BJ (cell line): ENCODE measurements at regions not wholly inside any gene's neighbourhood (a gene's known extent, or its start where the extent isn't known, plus 50 kb on each side); places are given as distances from the start of the nearest gene placed in this dataset.

Experiments used
- CTCF ChIA-PET: fragments of 350-600 bp; formaldehyde crosslinking; extraction: SDS; loops from one replicate; lab custom pipeline; 2021; ENCODE audit warnings: antibody characterized with exemption, inconsistent platforms; lab: Yijun Ruan, JAX
- POLR2A ChIA-PET: fragments of 300-600 bp; sonication (Branson Sonifier 250); formaldehyde crosslinking; extraction: SDS; loops from one replicate; lab custom pipeline; 2021; ENCODE audit warnings: antibody characterized with exemption; lab: Charles Lee
- DNase-seq: peaks from one replicate; pipeline ENCODE4 v3.0.0-alpha.2; 2011; ENCODE audit warnings: low read depth
- H3K27me3 ChIP-seq: 2 replicates; pipeline ENCODE4 v1.6.0; 2011; ENCODE audit warnings: low read length; ENCODE audit not compliant: control insufficient read depth, insufficient read depth
- H3K36me3 ChIP-seq: 2 replicates; pipeline ENCODE4 v1.5.1; 2011; ENCODE audit warnings: low read length; ENCODE audit not compliant: control insufficient read depth, insufficient read depth
- H3K4me3 ChIP-seq: 2 replicates; pipeline ENCODE4 v1.5.1; 2011; ENCODE audit warnings: low read depth, mild to moderate bottlenecking, control low read depth, low read length
- CTCF ChIP-seq: IDR thresholded peaks from 2 replicates; pipeline ENCODE4 v1.5.1; 2011; ENCODE audit warnings: low read depth, mild to moderate bottlenecking, control low read depth, inconsistent platforms, low read length, moderate library complexity; ENCODE audit not compliant: insufficient read depth

- Histone ChIP-seq H3K27me3 (no peaks in the 10 kb centered on the region), H3K36me3 (no peaks in the 10 kb centered on the region), H3K4me3 (no peak overlapping the region)
- DNase-seq: no peak
- no peak for TF ChIP-seq CTCF
- POLR2A ChIA-PET: no interaction called here
- CTCF ChIA-PET: no interaction called here
Observed at GRCh38 chr9:20270161-20270560, 352.1 kb downstream of the MLLT3 start.

- DNase-seq: no peak
- POLR2A ChIA-PET: no interaction called here
- TF ChIP-seq CTCF: no peak
- CTCF ChIA-PET: no interaction called here
- Histone ChIP-seq H3K27me3 (0 out of 2 replicates have a peak, but pooled peaks cover 2% of the 10 kb centered on the region), H3K4me3 (no peak overlapping the region), H3K36me3 (no peaks in the 10 kb centered on the region)
Observed at GRCh38 chr9:20269620-20270019, 352.7 kb downstream of the MLLT3 start.

- ChIA-PET CTCF (no interaction called here), POLR2A (no interaction called here)
- DNase-seq: no peak
- TF ChIP-seq CTCF: no peak
- Histone ChIP-seq H3K4me3 (no peak overlapping the region), H3K27me3 (0 out of 2 replicates have a peak, but pooled peaks cover 2% of the 10 kb centered on the region), H3K36me3 (no peaks in the 10 kb centered on the region)
Observed at GRCh38 chr9:20264896-20265295, 357.4 kb downstream of the MLLT3 start.

GRCh38 chr9:20262611-20263010, 359.7 kb downstream of the MLLT3 start:
- POLR2A ChIA-PET: no interaction called here

GRCh38 chr9:20256284-20256948, 365.9 kb downstream of the MLLT3 start:
- no peak overlapping the region for H3K4me3 ChIP-seq
- H3K36me3 ChIP-seq: no peaks in the 10 kb centered on the region
- no peak for TF ChIP-seq CTCF
- no peak for DNase-seq
- ChIA-PET CTCF (no interaction called here), POLR2A (no interaction called here)
- no peaks in the 10 kb centered on the region for H3K27me3 ChIP-seq

More at GRCh38 chr9:20262611-20263010, 359.7 kb downstream of the MLLT3 start:
- TF ChIP-seq CTCF: no peak
- Histone ChIP-seq H3K27me3 (0 out of 2 replicates have a peak, but pooled peaks cover 2% of the 10 kb centered on the region), H3K4me3 (no peak overlapping the region), H3K36me3 (no peaks in the 10 kb centered on the region)
- CTCF ChIA-PET: no interaction called here
- no peak for DNase-seq
